Activated CD4-positive, alpha-beta T cell treated with anti-CD3 and anti-CD28 coated beads, Interleukin-2, amount 10 ng/mL, durations not matched to agents 7 days and 5 days (primary cell): ENCODE measurements at regions not wholly inside any gene's neighbourhood (a gene's known extent, or its start where the extent isn't known, plus 50 kb on each side); places are given as distances from the start of the nearest gene placed in this dataset.

Experiments
- CTCF ChIA-PET: fragments of 350-600 bp; sonication (Branson Sonifier 250); formaldehyde crosslinking; loops from one replicate; lab custom pipeline; 2021; ENCODE audit warnings: antibody characterized with exemption; lab: Charles Lee
- POLR2A ChIA-PET: fragments of 350-600 bp; sonication (Branson Sonifier 250); formaldehyde crosslinking; loops from one replicate; lab custom pipeline; 2021; ENCODE audit warnings: antibody characterized with exemption; lab: Charles Lee
- DNase-seq: peaks from one replicate; pipeline ENCODE4 v3.0.0-alpha.2; 2020
- H3K27ac Mint-ChIP-seq: one replicate; pipeline ENCODE4 v1.8.0; 2021; ENCODE audit warnings: mild to moderate bottlenecking, moderate library complexity, mixed read lengths
- H3K27me3 Mint-ChIP-seq: one replicate; pipeline ENCODE4 v1.8.0; 2021; ENCODE audit warnings: mixed read lengths
- H3K36me3 Mint-ChIP-seq: one replicate; pipeline ENCODE4 v1.8.0; 2021; ENCODE audit warnings: low read depth, mixed read lengths
- H3K4me1 Mint-ChIP-seq: one replicate; pipeline ENCODE4 v1.8.0; 2021; ENCODE audit warnings: mixed read lengths
- H3K4me3 Mint-ChIP-seq: one replicate; pipeline ENCODE4 v1.8.0; 2021; ENCODE audit warnings: mild to moderate bottlenecking, moderate library complexity, mixed read lengths
- H3K9me3 Mint-ChIP-seq: one replicate; pipeline ENCODE4 v1.8.0; 2021; ENCODE audit warnings: mixed read lengths

DNA sequence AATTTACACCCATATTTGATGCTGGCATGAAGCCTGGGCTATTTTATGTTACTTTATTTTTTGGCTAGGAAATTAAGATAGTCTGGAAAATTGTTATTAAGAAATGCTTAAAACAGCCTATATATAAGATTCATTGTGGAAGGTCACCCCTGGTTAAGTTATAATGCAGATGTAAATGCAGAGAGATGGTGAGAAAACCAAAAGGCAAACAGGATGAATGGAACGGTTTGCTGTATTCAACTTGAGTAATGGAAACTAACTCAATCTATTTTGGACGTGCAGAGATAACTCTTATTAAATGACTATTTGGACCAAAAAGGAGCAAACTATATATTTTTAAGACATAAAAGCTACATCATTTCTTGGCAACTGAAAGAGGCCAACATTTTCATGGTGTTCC, 446.3 kb upstream of the FRG1 start:
- ChIA-PET CTCF (no interaction called here), POLR2A (no interaction called here)
- peaks cover 1% of the 10 kb centered on the region for H3K36me3 Mint-ChIP-seq

DNA sequence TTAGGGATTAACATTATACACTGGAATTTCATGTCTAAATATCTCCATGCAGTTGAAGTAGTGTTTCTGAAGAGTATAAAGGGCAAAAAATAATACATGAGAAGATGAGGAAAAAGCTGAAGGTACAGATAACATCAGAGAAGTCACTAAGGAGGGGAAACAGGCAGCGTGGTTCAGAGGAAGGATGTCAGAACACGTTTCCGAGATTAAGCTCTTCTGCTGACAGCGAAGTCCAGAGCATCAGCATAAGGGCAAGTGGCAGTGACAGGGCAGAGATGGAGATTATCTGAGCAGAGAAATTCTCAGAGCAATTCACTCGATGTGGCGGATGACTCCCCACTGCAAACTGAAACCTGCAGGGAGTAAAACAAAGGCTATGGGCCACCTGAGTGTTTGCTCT, 443.2 kb upstream of the FRG1 start:
- DNase-seq, result no peak
- H3K36me3 Mint-ChIP-seq, result no peaks in the 10 kb centered on the region
- no peaks in the 10 kb centered on the region for H3K4me1 Mint-ChIP-seq
- no peaks in the 10 kb centered on the region for H3K27me3 Mint-ChIP-seq
- ChIA-PET POLR2A (no interaction called here), CTCF (no interaction called here)
- no peaks in the 10 kb centered on the region for H3K9me3 Mint-ChIP-seq
- H3K27ac Mint-ChIP-seq, result no peak overlapping the region
- no peak overlapping the region for H3K4me3 Mint-ChIP-seq

More for the DNA sequence above, 446.3 kb upstream of the FRG1 start:
- no peak overlapping the region for H3K27ac Mint-ChIP-seq
- H3K27me3 Mint-ChIP-seq, result no peaks in the 10 kb centered on the region
- no peaks in the 10 kb centered on the region for H3K4me1 Mint-ChIP-seq
- H3K9me3 Mint-ChIP-seq, result peaks cover 6% of the 10 kb centered on the region
- H3K4me3 Mint-ChIP-seq, result no peak overlapping the region
- DNase-seq, result no peak

DNA sequence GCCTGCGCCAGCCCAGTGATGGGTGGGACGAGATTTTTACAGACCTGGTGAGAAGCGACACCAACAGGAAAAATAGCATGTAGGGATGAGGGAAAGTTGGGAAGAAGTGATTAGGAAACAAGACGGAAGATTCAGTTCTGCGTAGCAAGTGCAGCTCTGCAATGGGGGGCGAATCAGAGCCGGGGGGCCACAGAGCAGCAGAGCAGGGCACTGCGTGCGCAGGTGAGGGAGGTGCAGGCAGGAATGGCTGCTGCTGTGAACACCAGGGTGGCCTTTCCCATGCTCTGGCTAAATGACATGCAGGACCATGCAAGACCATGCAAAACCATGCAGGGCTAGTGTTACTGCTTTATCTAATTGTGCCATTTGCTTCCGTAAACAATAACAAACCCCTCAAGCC, 442.7 kb upstream of the FRG1 start:
- POLR2A ChIA-PET, result no interaction called here
- no peak for DNase-seq
- no peak overlapping the region for H3K27ac Mint-ChIP-seq
- no peaks in the 10 kb centered on the region for H3K4me1 Mint-ChIP-seq
- no peaks in the 10 kb centered on the region for H3K27me3 Mint-ChIP-seq
- CTCF ChIA-PET, result no interaction called here
- no peaks in the 10 kb centered on the region for H3K36me3 Mint-ChIP-seq
- no peak overlapping the region for H3K4me3 Mint-ChIP-seq
- no peaks in the 10 kb centered on the region for H3K9me3 Mint-ChIP-seq

DNA sequence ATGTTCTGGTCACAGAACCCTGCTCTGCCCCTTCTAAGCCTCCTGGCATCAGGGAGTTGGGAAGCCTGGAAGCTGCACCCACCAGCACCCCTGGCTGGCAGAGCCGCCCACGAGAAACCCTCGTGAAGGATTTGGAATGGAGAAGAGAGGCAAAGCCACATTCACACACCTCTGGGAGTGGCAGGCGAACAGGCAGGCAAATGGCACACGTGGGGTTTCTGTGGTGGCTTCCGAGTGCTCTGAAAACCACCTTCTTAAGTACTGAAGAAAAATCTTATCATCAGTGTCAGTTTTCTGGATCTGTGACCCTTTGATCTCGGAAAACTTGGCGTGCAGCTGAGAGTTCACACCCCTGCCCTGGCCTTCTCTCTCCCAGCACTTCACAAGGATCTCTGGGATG, 442.2 kb upstream of the FRG1 start:
- H3K4me3 Mint-ChIP-seq, result no peak overlapping the region
- H3K27me3 Mint-ChIP-seq, result no peaks in the 10 kb centered on the region
- ChIA-PET CTCF (no interaction called here), POLR2A (no interaction called here)
- no peaks in the 10 kb centered on the region for H3K9me3 Mint-ChIP-seq
- H3K27ac Mint-ChIP-seq, result no peak overlapping the region
- no peaks in the 10 kb centered on the region for H3K36me3 Mint-ChIP-seq
- no peak for DNase-seq
- H3K4me1 Mint-ChIP-seq, result no peaks in the 10 kb centered on the region

DNA sequence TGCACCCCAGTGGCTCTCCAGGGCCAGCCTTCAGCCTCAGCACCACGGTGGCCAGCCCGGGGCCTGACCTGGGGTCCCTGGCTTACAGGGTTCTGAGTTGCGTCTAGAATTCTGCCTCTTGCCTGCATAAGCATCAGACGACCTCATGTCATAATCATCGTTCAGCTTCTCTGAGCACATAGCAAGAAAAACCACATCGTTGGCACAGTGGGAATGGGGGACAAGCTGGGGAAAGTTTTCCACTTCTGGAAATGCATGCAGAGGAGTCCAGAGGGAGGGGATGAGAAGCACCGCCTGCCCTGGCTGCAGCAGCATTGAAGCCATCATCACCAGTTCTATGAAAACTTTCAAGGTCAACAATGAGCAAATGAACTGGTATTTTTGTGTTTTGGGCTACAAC, 441.0 kb upstream of the FRG1 start:
- no peak for DNase-seq
- CTCF ChIA-PET, result no interaction called here
- no peak overlapping the region for H3K4me3 Mint-ChIP-seq
- H3K27me3 Mint-ChIP-seq, result no peaks in the 10 kb centered on the region
- no peaks in the 10 kb centered on the region for H3K9me3 Mint-ChIP-seq
- POLR2A ChIA-PET, result no interaction called here
- H3K4me1 Mint-ChIP-seq, result no peaks in the 10 kb centered on the region
- H3K27ac Mint-ChIP-seq, result no peak overlapping the region
- no peaks in the 10 kb centered on the region for H3K36me3 Mint-ChIP-seq

DNA sequence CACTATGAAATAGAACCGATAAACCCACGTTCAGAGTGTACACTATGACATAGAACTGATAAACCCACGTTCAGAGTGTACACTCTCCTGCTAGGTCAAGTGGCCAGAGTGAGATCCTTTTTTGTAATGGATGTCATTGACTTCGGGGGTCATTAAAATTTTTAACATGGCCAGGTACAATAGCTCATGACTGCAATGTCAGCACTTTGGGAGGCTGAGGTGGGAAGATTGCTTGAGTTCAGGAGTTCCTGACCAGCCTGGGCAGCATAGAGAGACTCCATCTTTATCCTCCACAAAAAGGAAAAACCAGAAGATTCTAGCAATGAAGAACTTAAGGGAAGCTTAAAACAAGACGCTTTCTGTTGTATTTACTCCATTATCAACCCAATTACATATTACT, 439.7 kb upstream of the FRG1 start:
- ChIA-PET POLR2A (no interaction called here), CTCF (no interaction called here)
- H3K27ac Mint-ChIP-seq, result no peak overlapping the region
- H3K4me1 Mint-ChIP-seq, result no peaks in the 10 kb centered on the region
- DNase-seq, result no peak
- H3K27me3 Mint-ChIP-seq, result no peaks in the 10 kb centered on the region
- peaks cover 6% of the 10 kb centered on the region for H3K9me3 Mint-ChIP-seq
- H3K4me3 Mint-ChIP-seq, result no peak overlapping the region
- H3K36me3 Mint-ChIP-seq, result no peaks in the 10 kb centered on the region

DNA sequence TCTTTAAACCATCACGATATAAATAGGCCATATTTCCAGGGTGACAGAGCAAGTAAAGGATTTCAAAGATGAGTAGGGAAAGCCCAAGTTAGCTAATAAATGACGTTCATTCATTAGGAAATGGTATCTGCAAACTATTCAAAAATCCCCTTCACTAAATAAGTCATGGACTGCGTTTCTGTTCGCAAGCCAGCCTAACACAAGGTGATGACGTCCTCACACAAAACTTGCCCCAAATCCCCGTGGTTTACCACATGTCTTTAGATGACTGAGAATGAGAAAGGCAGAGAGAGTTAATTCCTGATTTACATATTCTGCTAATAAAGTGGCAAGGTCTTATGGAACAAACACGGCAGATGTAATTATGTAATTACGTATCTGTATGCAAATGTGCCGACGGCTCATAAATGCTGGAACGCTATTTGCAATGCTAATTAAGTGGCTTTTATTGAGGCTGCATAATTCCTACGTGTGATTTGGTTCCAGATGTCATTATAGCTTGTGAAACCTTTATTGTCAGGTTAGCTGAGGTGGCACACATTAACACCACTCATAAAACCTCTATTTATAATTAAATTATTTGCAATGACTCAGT, 437.7 kb upstream of the FRG1 start:
- no peak for DNase-seq
- Mint-ChIP-seq H3K4me3 (no peak overlapping the region), H3K27me3 (no peaks in the 10 kb centered on the region), H3K9me3 (peaks cover 8% of the 10 kb centered on the region), H3K36me3 (no peaks in the 10 kb centered on the region), H3K27ac (no peak overlapping the region), H3K4me1 (no peaks in the 10 kb centered on the region)
- CTCF ChIA-PET, result interaction anchor here (0.6 kb wide), 1 partner anchor 1614 kb away, joined by 3 read pairs; no protein-coding TSS in a partner anchor
- POLR2A ChIA-PET, result no interaction called here

DNA sequence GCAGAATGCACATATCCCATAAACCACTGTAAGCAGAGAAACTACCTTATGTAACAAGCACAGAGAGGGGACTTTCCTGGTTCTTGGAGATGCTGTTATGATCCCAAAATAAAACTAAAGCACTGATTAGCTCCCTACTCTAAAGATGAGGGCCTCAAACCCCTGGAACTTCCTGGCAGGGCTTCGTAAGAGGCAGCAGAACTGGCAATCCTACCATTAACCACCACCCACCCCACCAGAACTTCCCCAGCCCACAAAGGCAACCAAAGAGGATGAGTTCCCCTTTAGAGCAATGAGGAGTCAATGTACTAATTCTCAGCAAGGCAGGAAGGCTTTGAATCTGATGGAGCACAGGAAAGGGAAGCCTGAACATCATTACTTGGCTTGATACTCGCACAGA, 436.5 kb upstream of the FRG1 start:
- no peaks in the 10 kb centered on the region for H3K27me3 Mint-ChIP-seq
- H3K4me1 Mint-ChIP-seq, result no peaks in the 10 kb centered on the region
- H3K4me3 Mint-ChIP-seq, result no peak overlapping the region
- CTCF ChIA-PET, result no interaction called here
- no peak for DNase-seq
- no peak overlapping the region for H3K27ac Mint-ChIP-seq
- POLR2A ChIA-PET, result no interaction called here
- peaks cover 8% of the 10 kb centered on the region for H3K9me3 Mint-ChIP-seq
- no peaks in the 10 kb centered on the region for H3K36me3 Mint-ChIP-seq

DNA sequence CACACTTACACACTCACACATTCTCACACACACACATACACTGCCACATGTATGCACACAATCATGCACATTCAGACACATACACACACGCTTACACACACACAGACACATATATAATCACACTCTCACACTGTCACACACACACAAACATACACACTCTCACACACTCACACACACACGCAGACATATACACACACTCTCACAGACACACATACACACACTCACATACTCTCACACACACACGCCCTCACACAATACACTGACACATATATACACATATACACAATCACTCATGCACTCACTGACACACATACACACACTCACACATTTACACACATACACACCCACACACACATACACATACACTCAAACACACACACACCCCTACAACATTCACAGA, 435.3 kb upstream of the FRG1 start:
- Mint-ChIP-seq H3K36me3 (no peaks in the 10 kb centered on the region), H3K27ac (no peak overlapping the region), H3K4me1 (no peaks in the 10 kb centered on the region), H3K9me3 (peaks cover 8% of the 10 kb centered on the region), H3K27me3 (no peaks in the 10 kb centered on the region), H3K4me3 (no peak overlapping the region)
- ChIA-PET CTCF (no interaction called here), POLR2A (no interaction called here)
- DNase-seq, result no peak

DNA sequence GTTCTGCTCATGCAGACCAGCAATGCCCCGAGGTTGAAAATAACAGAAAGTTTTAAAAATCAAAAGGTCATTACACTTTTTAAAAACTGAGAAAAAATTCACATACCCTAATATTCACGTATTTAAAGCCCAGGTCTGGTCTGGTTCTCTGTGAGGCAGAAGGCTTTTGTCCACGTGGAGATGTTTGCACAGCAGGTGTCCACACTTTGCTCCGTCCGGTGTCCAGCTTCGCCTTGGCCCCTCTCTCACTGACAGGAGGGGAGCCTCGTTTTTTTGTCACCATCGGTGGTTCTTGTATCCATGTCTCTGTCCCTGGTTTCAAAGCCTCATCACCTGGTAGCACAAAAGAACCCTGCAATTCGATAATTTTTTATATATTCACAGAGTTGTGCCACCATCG, 434.6 kb upstream of the FRG1 start:
- CTCF ChIA-PET, result no interaction called here
- H3K36me3 Mint-ChIP-seq, result no peaks in the 10 kb centered on the region

DNA sequence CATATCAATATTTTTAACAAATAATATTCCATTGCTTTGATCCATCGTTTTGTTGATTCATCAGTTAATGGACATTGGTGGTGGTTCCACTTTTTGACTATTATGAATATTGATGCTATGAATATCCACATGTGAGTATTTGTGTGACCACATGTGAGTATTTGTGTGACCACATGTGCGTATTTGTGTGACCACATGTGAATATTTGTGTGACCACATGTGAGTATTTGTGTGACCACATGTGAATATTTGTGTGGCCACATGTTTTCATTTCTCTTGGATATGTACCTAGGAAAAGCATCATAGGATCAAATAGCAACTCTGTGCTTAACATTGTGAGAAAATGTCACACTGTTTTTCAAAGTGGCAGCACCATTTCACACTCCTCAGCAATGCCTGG, 433.6 kb upstream of the FRG1 start:
- Mint-ChIP-seq H3K4me1 (no peaks in the 10 kb centered on the region), H3K9me3 (peaks cover 8% of the 10 kb centered on the region), H3K36me3 (no peaks in the 10 kb centered on the region), H3K4me3 (no peak overlapping the region), H3K27ac (no peak overlapping the region), H3K27me3 (no peaks in the 10 kb centered on the region)
- POLR2A ChIA-PET, result no interaction called here
- DNase-seq, result no peak
- CTCF ChIA-PET, result no interaction called here

More for the DNA sequence above, 434.6 kb upstream of the FRG1 start:
- Mint-ChIP-seq H3K27me3 (no peaks in the 10 kb centered on the region), H3K27ac (no peak overlapping the region), H3K4me3 (no peak overlapping the region), H3K9me3 (peaks cover 8% of the 10 kb centered on the region), H3K4me1 (no peaks in the 10 kb centered on the region)
- POLR2A ChIA-PET, result no interaction called here
- DNase-seq, result no peak

DNA sequence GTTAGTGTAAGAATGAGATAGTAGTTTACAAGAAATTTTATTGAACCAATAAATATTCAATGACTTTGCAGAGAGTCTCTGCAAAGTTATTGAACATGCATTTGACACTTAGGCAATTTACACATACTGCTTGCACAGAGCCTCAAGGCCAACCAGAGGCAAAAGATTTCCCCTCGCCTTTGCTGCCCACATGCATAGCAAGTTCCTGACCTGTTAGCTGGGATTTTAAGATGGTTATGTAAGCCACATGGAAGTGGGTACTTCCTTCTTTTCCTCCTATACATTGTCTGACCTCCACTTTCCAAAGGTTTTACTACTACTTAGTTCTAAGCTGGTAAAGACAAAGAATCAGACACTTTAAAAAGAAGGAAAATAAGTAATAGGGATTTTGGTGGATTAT, 430.1 kb upstream of the FRG1 start:
- CTCF ChIA-PET, result no interaction called here
- no peak for DNase-seq
- Mint-ChIP-seq H3K4me1 (no peaks in the 10 kb centered on the region), H3K36me3 (no peaks in the 10 kb centered on the region), H3K27ac (no peak overlapping the region), H3K9me3 (peaks cover 3% of the 10 kb centered on the region), H3K4me3 (no peak overlapping the region), H3K27me3 (no peaks in the 10 kb centered on the region)
- POLR2A ChIA-PET, result no interaction called here

DNA sequence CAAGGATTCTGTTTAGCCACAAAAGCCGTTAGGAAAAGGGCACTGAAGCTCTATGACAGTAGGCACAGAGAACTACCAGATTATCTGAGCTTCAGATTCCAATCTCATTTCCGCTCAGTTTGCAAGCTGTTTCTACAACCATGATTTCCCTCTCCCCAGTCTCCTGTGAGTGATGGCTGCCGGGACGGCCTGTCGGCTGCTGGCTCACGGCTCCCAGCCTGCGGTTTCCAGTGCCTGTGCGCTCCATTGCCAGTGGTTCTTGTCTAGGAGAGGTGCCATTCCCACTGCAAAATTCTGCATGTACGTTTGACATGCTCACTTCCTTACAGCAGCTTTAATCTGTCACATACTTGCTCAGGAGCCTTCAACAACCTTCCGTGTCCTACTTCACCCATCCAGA, 429.1 kb upstream of the FRG1 start:
- Mint-ChIP-seq H3K4me1 (no peaks in the 10 kb centered on the region), H3K9me3 (no peaks in the 10 kb centered on the region), H3K27me3 (no peaks in the 10 kb centered on the region), H3K36me3 (no peaks in the 10 kb centered on the region), H3K4me3 (no peak overlapping the region), H3K27ac (no peak overlapping the region)
- POLR2A ChIA-PET, result no interaction called here
- DNase-seq, result no peak
- CTCF ChIA-PET, result no interaction called here

DNA sequence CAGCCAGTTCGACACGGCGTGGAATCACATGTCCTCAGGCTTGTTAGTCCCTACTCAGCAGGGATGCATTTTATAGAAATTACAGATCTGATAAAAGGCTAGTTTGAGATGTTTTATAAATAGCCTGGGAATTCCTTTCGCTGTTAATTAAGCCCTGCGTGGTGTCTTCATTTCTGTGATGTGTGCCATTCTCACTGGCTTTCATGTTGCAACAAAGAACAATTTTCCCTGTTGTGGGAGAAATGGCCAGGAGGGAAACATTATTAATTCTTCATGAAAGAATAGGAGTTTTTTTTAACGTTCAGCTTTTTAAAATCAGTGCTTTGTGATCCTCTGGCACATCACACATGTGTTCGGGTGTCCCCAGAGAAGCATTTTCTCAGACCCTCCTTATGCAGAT, 427.3 kb upstream of the FRG1 start:
- no peaks in the 10 kb centered on the region for H3K27me3 Mint-ChIP-seq
- no peak for DNase-seq
- no peaks in the 10 kb centered on the region for H3K9me3 Mint-ChIP-seq
- no peaks in the 10 kb centered on the region for H3K36me3 Mint-ChIP-seq
- H3K27ac Mint-ChIP-seq, result no peak overlapping the region
- H3K4me1 Mint-ChIP-seq, result no peaks in the 10 kb centered on the region
- CTCF ChIA-PET, result no interaction called here
- H3K4me3 Mint-ChIP-seq, result no peak overlapping the region
- POLR2A ChIA-PET, result no interaction called here
